ENCODE measurements at regions not wholly inside any gene's neighbourhood (a gene's known extent, or its start where the extent isn't known, plus 50 kb on each side); places are given as distances from the start of the nearest gene placed in this dataset.

- WGBS, result 78% methylated on average over 4 of the region's 4 CpGs
- Histone ChIP-seq H3K27ac (no peak overlapping the region), H3K9me3 (no peaks in the 10 kb centered on the region), H3K27me3 (replicated peaks; ENCODE audit: insufficient read depth) (no peaks in the 10 kb centered on the region), H3K4me3 (no peak overlapping the region), H3K36me3 (no peaks in the 10 kb centered on the region), H3K4me1 (replicated peaks) (no peaks in the 10 kb centered on the region)
- intact Hi-C loops (cut with DNase I), result no loop called here
- no peak for TF ChIP-seq POLR2AphosphoS5 (IDR thresholded peaks at IDR 0.05)
- no peak for TF ChIP-seq POLR2A (IDR thresholded peaks at IDR 0.05)
- no peak for TF ChIP-seq CTCF (IDR thresholded peaks at IDR 0.05)
- no peak for DNase-seq (ENCODE audit: low spot score)
Measured at GRCh38 chr18:68484241-68484640, 230.7 kb downstream of the TMX3 start.

GRCh38 chr18:68482815-68483214 lies 232.1 kb downstream of the TMX3 start:
- WGBS, result 92% methylated on average over 3 of the region's 3 CpGs
- no peaks in the 10 kb centered on the region for H3K9me3 ChIP-seq
- H3K4me3 ChIP-seq, result no peak overlapping the region
- H3K4me1 ChIP-seq (replicated peaks), result no peaks in the 10 kb centered on the region
- H3K36me3 ChIP-seq, result no peaks in the 10 kb centered on the region
- no peak overlapping the region for H3K27ac ChIP-seq
- intact Hi-C loops (cut with DNase I), result no loop called here
- DNase-seq (ENCODE audit: low spot score), result no peak
- TF ChIP-seq CTCF (IDR thresholded peaks at IDR 0.05) (no peak), POLR2AphosphoS5 (IDR thresholded peaks at IDR 0.05) (no peak), POLR2A (IDR thresholded peaks at IDR 0.05) (no peak)
- no peaks in the 10 kb centered on the region for H3K27me3 ChIP-seq (replicated peaks; ENCODE audit: insufficient read depth)

GRCh38 chr18:68480196-68480595 lies 234.7 kb downstream of the TMX3 start:
- Histone ChIP-seq H3K4me1 (replicated peaks) (no peaks in the 10 kb centered on the region), H3K27ac (no peak overlapping the region), H3K9me3 (no peaks in the 10 kb centered on the region), H3K4me3 (no peak overlapping the region), H3K36me3 (no peaks in the 10 kb centered on the region), H3K27me3 (replicated peaks; ENCODE audit: insufficient read depth) (no peaks in the 10 kb centered on the region)
- DNase-seq (ENCODE audit: low spot score), result no peak
- WGBS, result 88% methylated on average over 4 of the region's 4 CpGs
- intact Hi-C loops (cut with DNase I), result no loop called here
- no peak for TF ChIP-seq POLR2AphosphoS5 (IDR thresholded peaks at IDR 0.05)
- TF ChIP-seq CTCF (IDR thresholded peaks at IDR 0.05), result no peak
- TF ChIP-seq POLR2A (IDR thresholded peaks at IDR 0.05), result no peak

GRCh38 chr18:68478246-68478645 lies 236.7 kb downstream of the TMX3 start:
- Histone ChIP-seq H3K4me1 (replicated peaks) (no peaks in the 10 kb centered on the region), H3K27ac (no peak overlapping the region), H3K4me3 (no peak overlapping the region), H3K36me3 (no peaks in the 10 kb centered on the region), H3K27me3 (replicated peaks; ENCODE audit: insufficient read depth) (no peaks in the 10 kb centered on the region), H3K9me3 (no peaks in the 10 kb centered on the region)
- TF ChIP-seq POLR2AphosphoS5 (IDR thresholded peaks at IDR 0.05) (no peak), POLR2A (IDR thresholded peaks at IDR 0.05) (no peak), CTCF (IDR thresholded peaks at IDR 0.05) (no peak)
- DNase-seq (ENCODE audit: low spot score), result no peak
- 95% methylated on average over 2 of the region's 2 CpGs for WGBS
- intact Hi-C loops (cut with DNase I), result no loop called here

- no peak for TF ChIP-seq POLR2A (IDR thresholded peaks at IDR 0.05)
- no peak for TF ChIP-seq CTCF (IDR thresholded peaks at IDR 0.05)
- no peak for TF ChIP-seq POLR2AphosphoS5 (IDR thresholded peaks at IDR 0.05)
- H3K9me3 ChIP-seq, result no peaks in the 10 kb centered on the region
- H3K4me3 ChIP-seq, result no peak overlapping the region
- no peak for DNase-seq (ENCODE audit: low spot score)
- H3K27ac ChIP-seq, result no peak overlapping the region
- intact Hi-C loops (cut with DNase I), result no loop called here
- no peaks in the 10 kb centered on the region for H3K4me1 ChIP-seq (replicated peaks)
- 90% methylated on average over 3 of the region's 3 CpGs for WGBS
- H3K36me3 ChIP-seq, result no peaks in the 10 kb centered on the region
- H3K27me3 ChIP-seq (replicated peaks; ENCODE audit: insufficient read depth), result no peaks in the 10 kb centered on the region
Measured at GRCh38 chr18:68475883-68476282, 239.0 kb downstream of the TMX3 start.
